ENCODE measurements at regions not wholly inside any gene's neighbourhood (a gene's known extent, or its start where the extent isn't known, plus 50 kb on each side); places are given as distances from the start of the nearest gene placed in this dataset.

DNA sequence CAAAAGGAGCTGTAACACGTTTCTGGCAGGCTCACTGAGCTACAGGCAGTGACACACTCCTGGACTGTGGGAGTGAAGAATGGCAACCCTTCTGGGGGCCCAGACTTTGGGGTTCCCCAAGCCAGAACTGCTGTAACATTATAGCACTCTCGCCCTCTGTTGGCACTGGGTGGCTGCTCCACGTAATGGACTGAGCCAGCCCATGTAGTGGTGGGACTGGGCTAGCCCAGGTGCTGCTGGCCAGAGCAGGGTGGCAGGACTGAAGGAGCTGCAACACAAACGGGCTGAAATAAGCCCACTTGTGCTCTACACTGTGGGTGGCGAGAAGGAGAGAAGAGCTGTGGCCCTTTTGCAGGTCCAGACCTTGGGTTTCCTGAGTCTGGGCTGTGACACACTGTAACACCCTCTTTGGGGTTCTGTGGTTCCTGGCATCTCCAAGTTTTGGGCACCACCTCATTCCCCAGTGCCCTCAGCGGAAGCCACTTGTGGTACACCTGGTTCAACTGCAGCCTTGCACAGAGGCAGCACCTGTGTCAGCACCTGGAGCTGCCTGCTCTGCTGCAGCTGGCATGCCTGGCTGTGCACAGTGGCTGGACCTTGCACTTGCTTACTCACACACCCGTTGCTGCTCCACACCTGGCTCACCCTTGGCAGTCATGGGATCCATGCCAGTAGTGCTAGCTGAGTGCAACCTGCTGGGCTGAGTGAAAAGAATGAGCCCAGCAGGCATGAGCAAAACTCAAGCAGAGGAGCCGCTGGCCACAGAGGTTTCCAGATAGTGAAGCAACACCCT, 95.0 kb upstream of the PRR16 start:
- DNase-seq (ENCODE audit: low read depth): no peak
- H3K4me3 ChIP-seq (ENCODE audit: low read depth, low read length): no peak overlapping the region
- TF ChIP-seq, protein P1, sequence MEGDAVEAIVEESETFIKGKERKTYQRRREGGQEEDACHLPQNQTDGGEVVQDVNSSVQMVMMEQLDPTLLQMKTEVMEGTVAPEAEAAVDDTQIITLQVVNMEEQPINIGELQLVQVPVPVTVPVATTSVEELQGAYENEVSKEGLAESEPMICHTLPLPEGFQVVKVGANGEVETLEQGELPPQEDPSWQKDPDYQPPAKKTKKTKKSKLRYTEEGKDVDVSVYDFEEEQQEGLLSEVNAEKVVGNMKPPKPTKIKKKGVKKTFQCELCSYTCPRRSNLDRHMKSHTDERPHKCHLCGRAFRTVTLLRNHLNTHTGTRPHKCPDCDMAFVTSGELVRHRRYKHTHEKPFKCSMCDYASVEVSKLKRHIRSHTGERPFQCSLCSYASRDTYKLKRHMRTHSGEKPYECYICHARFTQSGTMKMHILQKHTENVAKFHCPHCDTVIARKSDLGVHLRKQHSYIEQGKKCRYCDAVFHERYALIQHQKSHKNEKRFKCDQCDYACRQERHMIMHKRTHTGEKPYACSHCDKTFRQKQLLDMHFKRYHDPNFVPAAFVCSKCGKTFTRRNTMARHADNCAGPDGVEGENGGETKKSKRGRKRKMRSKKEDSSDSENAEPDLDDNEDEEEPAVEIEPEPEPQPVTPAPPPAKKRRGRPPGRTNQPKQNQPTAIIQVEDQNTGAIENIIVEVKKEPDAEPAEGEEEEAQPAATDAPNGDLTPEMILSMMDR (IDR thresholded peaks at IDR 0.05; ENCODE audit: insufficient read depth, low read length): no peak

DNA sequence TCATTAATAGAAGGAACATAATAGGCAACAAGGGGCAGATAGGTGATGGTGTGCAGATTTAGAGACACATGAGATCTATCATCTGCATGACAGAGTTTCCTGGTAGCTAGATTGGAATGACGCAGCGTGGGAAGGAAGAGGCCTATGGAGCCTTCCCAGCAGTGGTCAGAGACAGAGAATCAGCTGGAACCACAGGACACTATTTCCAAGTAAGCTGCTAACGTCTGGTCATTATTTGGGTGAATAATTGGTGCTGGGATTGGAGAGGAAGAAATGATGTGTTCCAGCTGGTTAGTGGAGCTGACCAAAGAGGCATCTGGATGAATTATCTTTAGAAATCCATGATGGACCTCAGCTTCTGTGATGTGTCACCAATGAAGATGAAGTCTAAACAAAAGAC, 91.2 kb upstream of the PRR16 start:
- no peak for DNase-seq (ENCODE audit: low read depth)
- H3K4me3 ChIP-seq (ENCODE audit: low read depth, low read length): no peak overlapping the region
- TF ChIP-seq, protein P1 (IDR thresholded peaks at IDR 0.05; ENCODE audit: insufficient read depth, low read length): no peak

DNA sequence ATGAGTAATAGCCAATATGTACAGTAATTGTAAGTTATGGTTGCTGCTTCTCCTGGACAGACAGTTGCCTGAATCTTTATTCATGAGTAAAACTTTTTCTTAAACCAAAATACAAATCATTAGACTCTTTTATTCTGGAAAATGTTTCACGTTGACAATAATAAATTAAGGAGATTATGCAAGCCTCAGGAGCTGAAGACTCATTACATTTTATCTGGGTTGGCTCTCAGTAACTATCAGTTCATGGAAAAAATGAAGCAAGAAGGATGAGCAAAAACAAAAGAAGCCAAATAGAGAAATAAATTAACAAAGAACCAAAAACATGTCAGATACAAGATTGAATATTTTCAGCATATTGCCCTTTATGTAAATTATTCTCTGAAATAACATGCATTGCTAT, 88.9 kb upstream of the PRR16 start:
- H3K4me3 ChIP-seq (ENCODE audit: low read depth, low read length): no peak overlapping the region
- peak; percentile 30 for DNase-seq (ENCODE audit: low read depth)
- TF ChIP-seq, protein P1 (IDR thresholded peaks at IDR 0.05; ENCODE audit: insufficient read depth, low read length): no peak

DNA sequence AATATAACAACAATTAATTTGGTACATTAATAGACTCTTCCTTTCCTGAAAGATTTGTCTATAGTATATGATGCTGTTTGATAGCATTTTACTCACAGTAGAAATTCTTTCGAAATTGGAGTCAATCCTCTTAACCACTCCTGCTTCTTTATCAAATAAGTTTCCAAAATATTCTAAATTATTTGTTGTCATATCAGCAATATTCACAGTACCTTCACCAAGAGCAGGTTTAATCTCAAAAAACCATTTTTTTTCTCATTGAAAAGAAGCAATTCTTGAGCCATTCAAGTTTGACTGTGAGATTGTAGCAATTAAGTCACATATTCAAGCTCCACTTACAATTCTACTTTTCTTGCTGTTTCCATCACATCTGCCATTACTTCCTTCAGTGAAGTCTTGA, 83.5 kb upstream of the PRR16 start:
- TF ChIP-seq, protein P1 (IDR thresholded peaks at IDR 0.05; ENCODE audit: insufficient read depth, low read length): no peak
- DNase-seq (ENCODE audit: low read depth): no peak
- no peak overlapping the region for H3K4me3 ChIP-seq (ENCODE audit: low read depth, low read length)

DNA sequence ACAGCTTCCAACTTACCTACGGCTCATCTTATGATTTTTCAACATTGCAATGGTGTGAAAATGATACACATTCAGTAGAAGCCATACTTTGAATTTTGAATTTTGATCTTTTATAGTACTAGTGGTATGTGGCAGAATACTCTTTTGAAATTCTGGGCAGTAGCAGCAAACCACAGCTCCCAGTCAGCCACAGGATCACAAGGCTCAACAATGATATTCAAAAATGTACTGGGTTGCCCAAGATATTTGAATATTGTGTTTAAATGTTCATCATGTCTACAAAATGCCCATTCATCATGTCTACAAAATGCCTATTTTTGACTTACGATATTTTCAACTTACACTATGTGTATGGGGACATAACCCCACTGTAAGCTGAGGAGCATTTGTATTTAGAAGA, 81.3 kb upstream of the PRR16 start:
- DNase-seq (ENCODE audit: low read depth): no peak
- TF ChIP-seq, protein P1 (IDR thresholded peaks at IDR 0.05; ENCODE audit: insufficient read depth, low read length): no peak
- H3K4me3 ChIP-seq (ENCODE audit: low read depth, low read length): no peak overlapping the region

DNA sequence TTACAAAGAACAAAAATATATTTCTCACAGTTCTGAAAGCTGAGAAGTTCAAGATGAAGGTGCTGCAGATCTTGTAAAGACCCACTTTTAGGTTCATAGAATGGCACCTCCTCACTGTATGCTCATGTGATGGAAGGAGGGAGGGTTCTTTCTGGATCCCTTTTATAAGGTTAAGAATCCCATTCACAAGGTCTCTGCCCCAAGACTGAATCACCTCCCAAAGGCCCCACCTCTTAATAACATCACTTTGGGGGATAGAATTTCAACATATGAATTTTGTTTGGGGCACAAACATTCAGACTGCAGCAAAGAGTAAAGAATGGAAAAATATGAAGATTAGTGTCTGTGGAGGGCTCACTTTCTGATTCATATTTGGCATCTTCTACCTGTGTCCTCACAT, 77.1 kb upstream of the PRR16 start:
- TF ChIP-seq, protein P1 (IDR thresholded peaks at IDR 0.05; ENCODE audit: insufficient read depth, low read length): no peak
- H3K4me3 ChIP-seq (ENCODE audit: low read depth, low read length): no peak overlapping the region
- DNase-seq (ENCODE audit: low read depth): no peak

Data from fibroblast of the aortic adventitia (primary cell).